ENCODE measurements at regions not wholly inside any gene's neighbourhood (a gene's known extent, or its start where the extent isn't known, plus 50 kb on each side); places are given as distances from the start of the nearest gene placed in this dataset.

GRCh38 chr3:10763817-10764258 is 52.2 kb upstream of the SLC6A11 start:
- TF ChIP-seq POLR2AphosphoS5 (IDR thresholded peaks at IDR 0.05) (no peak), CTCF (IDR thresholded peaks at IDR 0.05 in 8 of 11, conservative IDR thresholded peaks at IDR 0.05 in 3 of 11) (no peak)
